Gastroesophageal sphincter (tissue), 4 donors: ENCODE measurements at regions not wholly inside any gene's neighbourhood (a gene's known extent, or its start where the extent isn't known, plus 50 kb on each side); places are given as distances from the start of the nearest gene placed in this dataset.

ENCODE experiments used
- ATAC-seq: fragments of 150-250 bp; one replicate; pipeline ENCODE4 v1.9.1; 2016; ENCODE audit warnings: mild to moderate bottlenecking, moderate library complexity
- H3K27ac ChIP-seq, 4 donors: fragments of 200-600 bp; sonication (generic) in 3 of 4; 1 replicate in 3 of 4; 2 replicates in 1 of 4; pipeline ENCODE4 v1.5.1; 2016 to 2019
- H3K27me3 ChIP-seq: fragments of 200-600 bp; sonication (generic); one replicate; pipeline ENCODE4 v1.5.1; 2019
- H3K36me3 ChIP-seq, 2 donors: fragments of 200-600 bp; sonication (generic); one replicate each; pipeline ENCODE4 v1.5.1; 2019; ENCODE audit warnings: control low read depth in 1 of 2
- H3K4me1 ChIP-seq, 3 donors: fragments of 200-600 bp; sonication (generic); 1 replicate in 2 of 3; 2 replicates in 1 of 3; pipeline ENCODE4 v1.5.1; 2016 to 2019; ENCODE audit warnings: control low read depth in 2 of 3
- H3K4me3 ChIP-seq, 2 donors: fragments of 200-600 bp; sonication (generic); one replicate each; pipeline ENCODE4 v1.5.1; 2019; ENCODE audit warnings: mild to moderate bottlenecking in 1 of 2, moderate library complexity in 1 of 2
- H3K9me3 ChIP-seq, 3 donors: fragments of 200-600 bp; sonication (generic); one replicate each; pipeline ENCODE4 v1.5.1; 2017 to 2019; ENCODE audit warnings: control low read depth in 2 of 3
- EP300 ChIP-seq: sonication (generic); formaldehyde crosslinking; IDR thresholded peaks from one replicate; pipeline ENCODE4 v1.6.1; 2017; ENCODE audit warnings: antibody characterized with exemption, mild to moderate bottlenecking
- POLR2A ChIP-seq, 2 donors: fragments of 450-650 bp; IDR thresholded peaks; one replicate each; pipeline ENCODE4 v1.6.1; 2017; ENCODE audit warnings: antibody characterized with exemption in 2 of 2, mild to moderate bottlenecking in 2 of 2, moderate library complexity in 1 of 2
- POLR2AphosphoS5 ChIP-seq: sonication (generic); formaldehyde crosslinking; IDR thresholded peaks from one replicate; pipeline ENCODE4 v1.6.1; 2017; ENCODE audit warnings: antibody characterized with exemption
- WGBS, 2 donors: methylation state at CpG; one replicate each; pipeline ENCODE4 v1.1.5; 2018; ENCODE audit warnings: low coverage in 1 of 2; 5-methylcytosine and 5-hydroxymethylcytosine counted together
- TF ChIP-seq, protein P1 (sequence below), 4 experiments: fragments of 200-600 bp in 2 of 4; fragments of 450-650 bp in 2 of 4; sonication (generic) in 1 of 4; IDR thresholded peaks; one replicate each; pipeline ENCODE4 v1.5.1; 2017 to 2019; ENCODE audit warnings: antibody characterized with exemption in 4 of 4, mild to moderate bottlenecking in 2 of 4, moderate library complexity in 2 of 4

DNA sequence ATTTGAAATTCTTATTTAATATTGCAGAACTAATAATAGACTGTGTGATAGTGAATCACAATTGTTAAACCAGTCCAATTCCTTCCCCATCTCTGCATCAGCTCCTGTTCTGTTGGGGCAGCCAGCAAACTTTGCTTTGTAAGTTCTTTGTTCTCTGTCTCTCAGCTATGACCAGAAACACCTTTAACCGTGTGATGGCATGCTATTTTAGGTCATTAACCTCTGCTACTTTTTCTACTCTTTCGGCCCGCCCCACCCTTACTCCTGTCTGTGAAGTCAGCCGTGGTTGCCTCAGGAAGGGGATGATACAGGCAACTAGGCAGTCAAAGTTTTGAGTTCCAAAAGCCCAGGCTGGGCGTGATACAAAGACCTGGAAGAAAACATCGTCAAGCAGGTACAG lies 51.3 kb upstream of the EGFL6 start:
- no peaks in the 10 kb centered on the region for H3K27me3 ChIP-seq
- TF ChIP-seq EP300 (no peak), POLR2AphosphoS5 (no peak), POLR2A (IDR thresholded peaks at IDR 0.05) (no peak)
- TF ChIP-seq, protein P1, sequence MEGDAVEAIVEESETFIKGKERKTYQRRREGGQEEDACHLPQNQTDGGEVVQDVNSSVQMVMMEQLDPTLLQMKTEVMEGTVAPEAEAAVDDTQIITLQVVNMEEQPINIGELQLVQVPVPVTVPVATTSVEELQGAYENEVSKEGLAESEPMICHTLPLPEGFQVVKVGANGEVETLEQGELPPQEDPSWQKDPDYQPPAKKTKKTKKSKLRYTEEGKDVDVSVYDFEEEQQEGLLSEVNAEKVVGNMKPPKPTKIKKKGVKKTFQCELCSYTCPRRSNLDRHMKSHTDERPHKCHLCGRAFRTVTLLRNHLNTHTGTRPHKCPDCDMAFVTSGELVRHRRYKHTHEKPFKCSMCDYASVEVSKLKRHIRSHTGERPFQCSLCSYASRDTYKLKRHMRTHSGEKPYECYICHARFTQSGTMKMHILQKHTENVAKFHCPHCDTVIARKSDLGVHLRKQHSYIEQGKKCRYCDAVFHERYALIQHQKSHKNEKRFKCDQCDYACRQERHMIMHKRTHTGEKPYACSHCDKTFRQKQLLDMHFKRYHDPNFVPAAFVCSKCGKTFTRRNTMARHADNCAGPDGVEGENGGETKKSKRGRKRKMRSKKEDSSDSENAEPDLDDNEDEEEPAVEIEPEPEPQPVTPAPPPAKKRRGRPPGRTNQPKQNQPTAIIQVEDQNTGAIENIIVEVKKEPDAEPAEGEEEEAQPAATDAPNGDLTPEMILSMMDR (IDR thresholded peaks at IDR 0.05), result no peak
- no peak for ATAC-seq
- no peaks in the 10 kb centered on the region for H3K36me3 ChIP-seq
- H3K4me3 ChIP-seq, result no peak overlapping the region
- H3K27ac ChIP-seq, result no peak overlapping the region
- no peaks in the 10 kb centered on the region for H3K9me3 ChIP-seq
- no peaks in the 10 kb centered on the region for H3K4me1 ChIP-seq
- WGBS, 2 donors, result 50% methylated on average over 1 of the region's 6 CpGs; no CpG with 5 or more reads in 1 of the 2 donors

DNA sequence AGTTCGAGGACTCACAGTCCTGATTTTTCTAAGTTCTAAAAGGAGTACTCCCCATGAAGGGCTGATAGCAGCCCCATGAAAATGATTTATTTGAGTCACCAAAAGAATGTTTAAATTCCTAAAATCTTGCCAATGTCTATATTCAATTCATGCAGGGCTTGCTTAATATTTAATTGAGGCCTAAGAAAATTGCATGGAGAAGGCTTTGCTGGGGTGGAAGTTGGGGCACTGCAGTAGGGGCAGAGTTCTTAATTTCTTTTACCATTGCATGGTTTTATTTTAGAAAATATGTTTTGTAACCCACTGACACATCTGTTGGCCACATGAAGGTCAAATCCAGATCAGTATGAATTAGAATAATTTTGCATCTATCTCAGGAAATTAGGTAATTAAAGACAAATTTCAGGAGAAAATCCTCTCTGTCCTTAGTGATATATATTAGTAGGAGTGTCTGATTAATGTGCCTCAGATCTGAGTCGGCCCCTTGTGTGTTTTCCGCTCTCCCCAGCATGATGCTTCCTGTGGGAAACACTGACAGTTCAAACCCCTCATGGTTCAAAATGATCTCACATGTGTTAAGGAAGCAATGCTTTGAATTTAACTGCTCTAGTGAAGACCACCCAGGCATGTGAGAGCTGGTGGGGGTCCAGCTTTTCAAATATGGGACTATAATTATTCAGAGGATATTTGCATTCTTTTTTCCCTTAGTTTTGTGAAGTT lies 54.0 kb upstream of the EGFL6 start:
- H3K27ac ChIP-seq, result no peak overlapping the region
- H3K36me3 ChIP-seq, result no peaks in the 10 kb centered on the region
- H3K27me3 ChIP-seq, result no peaks in the 10 kb centered on the region
- no peak for ATAC-seq
- H3K9me3 ChIP-seq, result no peaks in the 10 kb centered on the region
- H3K4me1 ChIP-seq, result no peaks in the 10 kb centered on the region
- TF ChIP-seq EP300, result no peak
- TF ChIP-seq POLR2A (IDR thresholded peaks at IDR 0.05), result no peak
- no peak for TF ChIP-seq POLR2AphosphoS5
- TF ChIP-seq, protein P1 (IDR thresholded peaks at IDR 0.05), result no peak
- H3K4me3 ChIP-seq, result no peak overlapping the region
- 85 to 100% methylated on average over 1 to 3 of the region's 3 CpGs for WGBS, 2 donors

DNA sequence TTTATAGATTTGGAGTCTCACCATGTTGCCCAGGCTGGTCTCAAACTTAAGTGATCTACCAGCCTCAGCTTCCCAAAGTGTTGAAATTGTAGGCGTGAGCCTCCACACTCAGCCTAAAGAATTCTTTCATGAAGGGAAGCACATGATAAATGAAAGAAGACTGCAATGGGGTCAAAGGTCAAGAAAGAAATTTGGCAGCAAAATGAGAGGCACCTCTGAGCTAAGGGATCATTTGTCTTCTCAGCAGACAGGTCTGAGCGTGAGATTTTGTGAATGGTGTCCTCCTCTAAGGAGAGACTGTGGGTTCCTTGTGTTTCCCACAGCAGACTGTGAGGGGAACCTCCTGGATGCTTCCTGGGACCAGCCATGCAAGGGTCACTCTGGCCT lies 57.5 kb upstream of the EGFL6 start:
- Histone ChIP-seq H3K4me1 (no peaks in the 10 kb centered on the region), H3K27me3 (no peaks in the 10 kb centered on the region), H3K27ac (no peak overlapping the region), H3K4me3 (no peak overlapping the region), H3K36me3 (no peaks in the 10 kb centered on the region), H3K9me3 (no peaks in the 10 kb centered on the region)
- TF ChIP-seq POLR2A (IDR thresholded peaks at IDR 0.05) (no peak), EP300 (no peak), POLR2AphosphoS5 (no peak)
- TF ChIP-seq, protein P1 (IDR thresholded peaks at IDR 0.05), result no peak
- WGBS, 2 donors, result 60% methylated on average over 1 of the region's 2 CpGs; no CpG with 5 or more reads in 1 of the 2 donors
- ATAC-seq, result no peak

DNA sequence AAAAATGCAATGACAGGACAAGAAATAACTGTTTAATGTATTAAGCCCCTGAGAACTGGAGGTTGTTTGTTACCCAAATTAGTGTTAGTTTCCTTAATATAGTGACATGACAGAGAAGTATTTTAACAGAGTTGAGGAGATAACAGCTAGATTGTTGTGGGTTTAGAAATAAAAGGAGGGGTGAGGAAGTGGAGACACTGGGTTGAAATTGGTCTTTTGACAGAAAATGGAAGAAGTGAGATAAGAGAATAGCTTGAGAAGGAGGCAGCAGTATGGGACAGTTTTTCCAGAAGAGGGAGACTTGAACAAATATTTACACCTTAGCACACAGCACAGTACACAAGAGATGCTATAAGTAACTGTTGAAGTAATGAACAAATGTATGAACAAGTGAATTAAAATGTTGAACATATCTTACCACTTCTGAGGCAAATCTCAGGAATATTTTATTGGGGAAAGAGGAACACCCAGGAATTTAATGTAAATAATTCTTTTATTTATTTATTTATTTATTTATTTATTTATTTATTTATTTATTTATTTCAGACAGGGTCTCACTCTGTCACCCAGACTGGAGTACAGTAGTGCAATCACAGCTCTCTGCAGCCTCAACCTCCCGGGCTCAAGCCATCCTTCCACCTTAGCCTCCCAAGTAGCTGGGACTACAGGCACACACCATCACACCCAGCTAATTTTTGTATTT lies 58.0 kb upstream of the EGFL6 start:
- no peaks in the 10 kb centered on the region for H3K36me3 ChIP-seq
- H3K27ac ChIP-seq, result no peak overlapping the region
- no peaks in the 10 kb centered on the region for H3K4me1 ChIP-seq
- WGBS, 2 donors, result 100% methylated on average over 1 of the region's 1 CpG
- ATAC-seq, result no peak
- no peak overlapping the region for H3K4me3 ChIP-seq
- H3K9me3 ChIP-seq, result no peaks in the 10 kb centered on the region
- no peaks in the 10 kb centered on the region for H3K27me3 ChIP-seq
- TF ChIP-seq EP300 (no peak), POLR2A (IDR thresholded peaks at IDR 0.05) (no peak), POLR2AphosphoS5 (no peak)
- TF ChIP-seq, protein P1 (IDR thresholded peaks at IDR 0.05), result no peak

DNA sequence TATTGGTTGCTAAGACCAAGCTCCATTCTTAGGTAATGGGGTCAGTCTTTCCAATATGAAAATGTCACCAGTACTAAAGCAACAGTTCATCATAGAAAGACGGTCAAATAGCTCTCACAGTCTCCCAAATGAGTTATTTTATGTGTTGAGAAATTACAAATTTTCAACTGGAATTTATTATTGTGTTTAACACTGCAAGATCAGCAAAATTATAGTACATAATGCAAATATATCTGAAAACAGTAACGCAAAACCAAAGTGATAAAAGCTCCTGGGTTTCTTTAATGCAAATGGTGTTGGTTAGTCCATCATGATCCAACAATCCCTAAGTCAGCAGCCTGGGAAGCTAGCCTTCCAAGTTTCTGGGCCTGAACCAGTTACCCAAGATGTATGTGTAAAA lies 61.5 kb upstream of the EGFL6 start:
- no peak for ATAC-seq

More for the DNA sequence above, 61.5 kb upstream of the EGFL6 start:
- H3K4me3 ChIP-seq, result no peak overlapping the region
- H3K36me3 ChIP-seq, result no peaks in the 10 kb centered on the region
- H3K4me1 ChIP-seq, result no peaks in the 10 kb centered on the region
- no peak overlapping the region for H3K27ac ChIP-seq
- TF ChIP-seq POLR2A (IDR thresholded peaks at IDR 0.05), result no peak
- TF ChIP-seq POLR2AphosphoS5, result no peak
- TF ChIP-seq EP300, result no peak
- TF ChIP-seq, protein P1 (IDR thresholded peaks at IDR 0.05), result no peak
- H3K27me3 ChIP-seq, result no peaks in the 10 kb centered on the region
- 82 to 83% methylated on average over 2 of the region's 2 CpGs for WGBS, 2 donors
- no peaks in the 10 kb centered on the region for H3K9me3 ChIP-seq
